Nephron progenitor cell (in vitro differentiated cells): ENCODE measurements at regions not wholly inside any gene's neighbourhood (a gene's known extent, or its start where the extent isn't known, plus 50 kb on each side); places are given as distances from the start of the nearest gene placed in this dataset.

Source experiments
- DNase-seq: peaks from one replicate; pipeline ENCODE4 v3.0.0; 2021
- H3K27ac Mint-ChIP-seq: 2 replicates; pipeline ENCODE4 v1.8.0; 2021; ENCODE audit warnings: mild to moderate bottlenecking, moderate library complexity, mixed read lengths
- H3K27me3 Mint-ChIP-seq: 2 replicates; pipeline ENCODE4 v1.8.0; 2021; ENCODE audit warnings: mild to moderate bottlenecking, low read depth, mixed read lengths; ENCODE audit not compliant: poor library complexity
- H3K36me3 Mint-ChIP-seq: 2 replicates; pipeline ENCODE4 v1.8.0; 2021; ENCODE audit warnings: low read depth, mixed read lengths
- H3K4me1 Mint-ChIP-seq: 2 replicates; pipeline ENCODE4 v1.8.0; 2021; ENCODE audit warnings: mixed read lengths
- H3K4me3 Mint-ChIP-seq: 2 replicates; pipeline ENCODE4 v1.8.0; 2021; ENCODE audit warnings: mild to moderate bottlenecking, moderate library complexity, mixed read lengths
- H3K9me3 Mint-ChIP-seq: 2 replicates; pipeline ENCODE4 v1.8.0; 2021; ENCODE audit warnings: mild to moderate bottlenecking, moderate library complexity, mixed read lengths
- CTCF ChIP-seq: fragments of 200-600 bp; sonication (generic); IDR thresholded peaks from 2 replicates; pipeline ENCODE4 v1.5.0; 2021; ENCODE audit warnings: antibody characterized with exemption

- Mint-ChIP-seq H3K4me3 (no peak overlapping the region), H3K27me3 (no peaks in the 10 kb centered on the region), H3K9me3 (no peaks in the 10 kb centered on the region), H3K36me3 (no peaks in the 10 kb centered on the region), H3K27ac (no peak overlapping the region), H3K4me1 (no peaks in the 10 kb centered on the region)
- TF ChIP-seq CTCF: no peak
- DNase-seq: no peak
Observed at GRCh38 chr20:7610681-7611080, 329.6 kb downstream of the HAO1 start.

GRCh38 chr20:7617797-7618196 is 322.5 kb downstream of the HAO1 start:
- Mint-ChIP-seq H3K4me1 (no peaks in the 10 kb centered on the region), H3K4me3 (no peak overlapping the region), H3K9me3 (peaks cover 11% of the 10 kb centered on the region), H3K27me3 (no peaks in the 10 kb centered on the region), H3K27ac (no peak overlapping the region), H3K36me3 (no peaks in the 10 kb centered on the region)
- no peak for TF ChIP-seq CTCF
- DNase-seq: no peak

GRCh38 chr20:7622399-7622961 is 317.8 kb downstream of the HAO1 start:
- TF ChIP-seq CTCF: no peak
- H3K27ac Mint-ChIP-seq: no peak overlapping the region
- H3K4me3 Mint-ChIP-seq: no peak overlapping the region
- no peak for DNase-seq
- H3K27me3 Mint-ChIP-seq: no peaks in the 10 kb centered on the region
- H3K4me1 Mint-ChIP-seq: no peaks in the 10 kb centered on the region
- H3K9me3 Mint-ChIP-seq: peaks cover 11% of the 10 kb centered on the region
- no peaks in the 10 kb centered on the region for H3K36me3 Mint-ChIP-seq

- H3K9me3 Mint-ChIP-seq: peaks cover 11% of the 10 kb centered on the region
- H3K4me1 Mint-ChIP-seq: no peaks in the 10 kb centered on the region
- no peaks in the 10 kb centered on the region for H3K27me3 Mint-ChIP-seq
- no peaks in the 10 kb centered on the region for H3K36me3 Mint-ChIP-seq
- no peak overlapping the region for H3K4me3 Mint-ChIP-seq
- no peak overlapping the region for H3K27ac Mint-ChIP-seq
- no peak for DNase-seq
- no peak for TF ChIP-seq CTCF
Observed at GRCh38 chr20:7624886-7625285, 315.4 kb downstream of the HAO1 start.

- no peak overlapping the region for H3K27ac Mint-ChIP-seq
- no peaks in the 10 kb centered on the region for H3K36me3 Mint-ChIP-seq
- H3K9me3 Mint-ChIP-seq: no peaks in the 10 kb centered on the region
- H3K4me3 Mint-ChIP-seq: no peak overlapping the region
- H3K27me3 Mint-ChIP-seq: no peaks in the 10 kb centered on the region
- H3K4me1 Mint-ChIP-seq: no peaks in the 10 kb centered on the region
- no peak for DNase-seq
- no peak for TF ChIP-seq CTCF
Observed at GRCh38 chr20:7627734-7628663, 312.3 kb downstream of the HAO1 start.
